ENCODE measurements at regions not wholly inside any gene's neighbourhood (a gene's known extent, or its start where the extent isn't known, plus 50 kb on each side); places are given as distances from the start of the nearest gene placed in this dataset.

GRCh38 chr1:195958131-195958530 lies 650.1 kb downstream of the KCNT2 start:
- no peak overlapping the region for H2AFZ ChIP-seq (ENCODE audit: low read length)
- no peaks in the 10 kb centered on the region for H3K4me1 ChIP-seq (ENCODE audit: insufficient read depth, low read length, severe bottlenecking)
- H3K9me2 ChIP-seq (ENCODE audit: low read depth, low read length), result no peaks in the 10 kb centered on the region
- no peaks in the 10 kb centered on the region for H3K36me3 ChIP-seq (ENCODE audit: insufficient read depth, low read length)
- H3F3A ChIP-seq (ENCODE audit: insufficient read depth, low read length), result no peaks in the 10 kb centered on the region; the same call in 1 of the 2 replicates
- H3K9me3 ChIP-seq (ENCODE audit: low read length), result no peaks in the 10 kb centered on the region
- H3K4me3 ChIP-seq (ENCODE audit: low read depth, low read length, poor library complexity, severe bottlenecking), result no peak overlapping the region
- H3K79me2 ChIP-seq (ENCODE audit: insufficient read depth, low read length), result no peaks in the 10 kb centered on the region
- H3K27me3 ChIP-seq (ENCODE audit: insufficient read depth, low read length), result no peaks in the 10 kb centered on the region
- H3K27ac ChIP-seq (ENCODE audit: low read depth, low read length, poor library complexity, severe bottlenecking), result no peak overlapping the region
- H4K20me1 ChIP-seq (ENCODE audit: insufficient read depth, low read length), result no peaks in the 10 kb centered on the region
- TF ChIP-seq, protein P1, sequence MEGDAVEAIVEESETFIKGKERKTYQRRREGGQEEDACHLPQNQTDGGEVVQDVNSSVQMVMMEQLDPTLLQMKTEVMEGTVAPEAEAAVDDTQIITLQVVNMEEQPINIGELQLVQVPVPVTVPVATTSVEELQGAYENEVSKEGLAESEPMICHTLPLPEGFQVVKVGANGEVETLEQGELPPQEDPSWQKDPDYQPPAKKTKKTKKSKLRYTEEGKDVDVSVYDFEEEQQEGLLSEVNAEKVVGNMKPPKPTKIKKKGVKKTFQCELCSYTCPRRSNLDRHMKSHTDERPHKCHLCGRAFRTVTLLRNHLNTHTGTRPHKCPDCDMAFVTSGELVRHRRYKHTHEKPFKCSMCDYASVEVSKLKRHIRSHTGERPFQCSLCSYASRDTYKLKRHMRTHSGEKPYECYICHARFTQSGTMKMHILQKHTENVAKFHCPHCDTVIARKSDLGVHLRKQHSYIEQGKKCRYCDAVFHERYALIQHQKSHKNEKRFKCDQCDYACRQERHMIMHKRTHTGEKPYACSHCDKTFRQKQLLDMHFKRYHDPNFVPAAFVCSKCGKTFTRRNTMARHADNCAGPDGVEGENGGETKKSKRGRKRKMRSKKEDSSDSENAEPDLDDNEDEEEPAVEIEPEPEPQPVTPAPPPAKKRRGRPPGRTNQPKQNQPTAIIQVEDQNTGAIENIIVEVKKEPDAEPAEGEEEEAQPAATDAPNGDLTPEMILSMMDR (IDR thresholded peaks at IDR 0.05; ENCODE audit: low read length), result no peak
- no peak for TF ChIP-seq EZH2 (IDR thresholded peaks at IDR 0.05; ENCODE audit: borderline replicate concordance, low read length)
- H3K9ac ChIP-seq (ENCODE audit: low read length), result no peak overlapping the region
- no peak overlapping the region for H3K4me2 ChIP-seq (ENCODE audit: low read length)

DNA sequence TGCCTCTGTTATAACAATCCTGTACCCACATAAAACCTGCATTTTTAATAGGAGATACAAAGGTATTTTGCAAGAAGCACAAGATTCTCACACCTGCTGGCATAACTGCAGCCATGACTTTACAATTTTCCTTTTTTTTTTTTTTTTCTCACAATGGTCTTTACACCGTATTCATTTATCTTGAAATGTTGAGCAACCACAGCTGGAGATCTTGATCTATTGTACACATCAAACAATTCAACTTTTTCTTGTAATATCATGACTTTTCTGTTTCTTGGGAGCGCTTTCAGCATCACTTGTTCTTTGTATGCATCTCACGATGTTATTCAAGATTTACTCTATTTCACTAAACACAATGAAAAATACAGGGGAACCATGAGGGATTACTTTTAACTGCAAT lies 651.4 kb downstream of the KCNT2 start:
- no peaks in the 10 kb centered on the region; the same call in 1 of the 2 replicates for H3F3A ChIP-seq (ENCODE audit: insufficient read depth, low read length)
- no peak overlapping the region for H3K4me2 ChIP-seq (ENCODE audit: low read length)
- TF ChIP-seq, protein P1 (IDR thresholded peaks at IDR 0.05; ENCODE audit: low read length), result no peak
- no peak for TF ChIP-seq EZH2 (IDR thresholded peaks at IDR 0.05; ENCODE audit: borderline replicate concordance, low read length)
- H3K4me1 ChIP-seq (ENCODE audit: insufficient read depth, low read length, severe bottlenecking), result no peaks in the 10 kb centered on the region
- no peaks in the 10 kb centered on the region for H3K9me2 ChIP-seq (ENCODE audit: low read depth, low read length)
- no peaks in the 10 kb centered on the region for H3K79me2 ChIP-seq (ENCODE audit: insufficient read depth, low read length)
- no peak overlapping the region for H3K9ac ChIP-seq (ENCODE audit: low read length)
- no peaks in the 10 kb centered on the region for H3K27me3 ChIP-seq (ENCODE audit: insufficient read depth, low read length)
- H3K36me3 ChIP-seq (ENCODE audit: insufficient read depth, low read length), result no peaks in the 10 kb centered on the region
- no peaks in the 10 kb centered on the region for H4K20me1 ChIP-seq (ENCODE audit: insufficient read depth, low read length)
- no peaks in the 10 kb centered on the region for H3K9me3 ChIP-seq (ENCODE audit: low read length)
- no peak overlapping the region for H3K27ac ChIP-seq (ENCODE audit: low read depth, low read length, poor library complexity, severe bottlenecking)
- no peak overlapping the region for H2AFZ ChIP-seq (ENCODE audit: low read length)
- H3K4me3 ChIP-seq (ENCODE audit: low read depth, low read length, poor library complexity, severe bottlenecking), result no peak overlapping the region

DNA sequence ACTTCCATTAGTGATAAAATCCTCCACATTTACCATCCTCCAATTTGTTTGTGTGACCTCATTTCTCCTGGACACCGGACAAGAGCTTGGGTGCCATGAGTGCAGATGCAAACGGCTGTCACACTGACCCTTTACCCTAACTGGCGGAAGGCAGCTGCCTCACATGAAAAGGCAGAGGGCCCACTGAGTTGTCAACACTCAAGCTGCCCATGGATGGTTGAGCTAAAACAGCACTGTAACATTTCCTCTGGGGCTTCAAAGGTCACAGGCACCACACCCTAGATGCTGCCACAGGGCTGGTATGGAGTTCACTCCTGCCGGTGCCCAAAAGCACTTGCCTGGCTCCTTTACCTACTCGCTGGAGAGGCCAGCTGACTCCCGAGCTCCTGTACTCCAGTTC lies 653.4 kb downstream of the KCNT2 start:
- H2AFZ ChIP-seq (ENCODE audit: low read length), result no peak overlapping the region

More for the DNA sequence above, 653.4 kb downstream of the KCNT2 start:
- H3K4me2 ChIP-seq (ENCODE audit: low read length), result no peak overlapping the region
- H3K9me3 ChIP-seq (ENCODE audit: low read length), result no peaks in the 10 kb centered on the region
- no peaks in the 10 kb centered on the region for H4K20me1 ChIP-seq (ENCODE audit: insufficient read depth, low read length)
- H3K36me3 ChIP-seq (ENCODE audit: insufficient read depth, low read length), result no peaks in the 10 kb centered on the region
- H3K9me2 ChIP-seq (ENCODE audit: low read depth, low read length), result no peaks in the 10 kb centered on the region
- no peaks in the 10 kb centered on the region; the same call in 1 of the 2 replicates for H3F3A ChIP-seq (ENCODE audit: insufficient read depth, low read length)
- H3K4me1 ChIP-seq (ENCODE audit: insufficient read depth, low read length, severe bottlenecking), result no peaks in the 10 kb centered on the region
- no peak overlapping the region for H3K27ac ChIP-seq (ENCODE audit: low read depth, low read length, poor library complexity, severe bottlenecking)
- no peaks in the 10 kb centered on the region for H3K79me2 ChIP-seq (ENCODE audit: insufficient read depth, low read length)
- no peak overlapping the region for H3K4me3 ChIP-seq (ENCODE audit: low read depth, low read length, poor library complexity, severe bottlenecking)
- H3K27me3 ChIP-seq (ENCODE audit: insufficient read depth, low read length), result no peaks in the 10 kb centered on the region
- H3K9ac ChIP-seq (ENCODE audit: low read length), result no peak overlapping the region
- TF ChIP-seq, protein P1 (IDR thresholded peaks at IDR 0.05; ENCODE audit: low read length), result no peak
- no peak for TF ChIP-seq EZH2 (IDR thresholded peaks at IDR 0.05; ENCODE audit: borderline replicate concordance, low read length)
